ENCODE measurements at regions not wholly inside any gene's neighbourhood (a gene's known extent, or its start where the extent isn't known, plus 50 kb on each side); places are given as distances from the start of the nearest gene placed in this dataset.

GRCh38 chr5:68548959-68549676 is 333.6 kb downstream of the PIK3R1 start:
- Histone ChIP-seq H3K36me3 (ENCODE audit: control insufficient read depth, insufficient read depth, low read length) (no peaks in the 10 kb centered on the region), H3K27me3 (ENCODE audit: control insufficient read depth, insufficient read depth, low read length) (no peaks in the 10 kb centered on the region), H3K4me3 (ENCODE audit: low read depth, low read length) (no peak overlapping the region)
- CTCF ChIA-PET = no interaction called here
- POLR2A ChIA-PET = no interaction called here
- TF ChIP-seq CTCF (IDR thresholded peaks at IDR 0.05; ENCODE audit: insufficient read depth, low read depth, low read length) = no peak
- DNase-seq (ENCODE audit: low read depth) = no peak

GRCh38 chr5:68550015-68550414 is 334.5 kb downstream of the PIK3R1 start:
- DNase-seq (ENCODE audit: low read depth) = no peak
- Histone ChIP-seq H3K27me3 (ENCODE audit: control insufficient read depth, insufficient read depth, low read length) (no peaks in the 10 kb centered on the region), H3K4me3 (ENCODE audit: low read depth, low read length) (no peak overlapping the region), H3K36me3 (ENCODE audit: control insufficient read depth, insufficient read depth, low read length) (no peaks in the 10 kb centered on the region)
- ChIA-PET POLR2A (no interaction called here), CTCF (no interaction called here)
- no peak for TF ChIP-seq CTCF (IDR thresholded peaks at IDR 0.05; ENCODE audit: insufficient read depth, low read depth, low read length)

GRCh38 chr5:68551436-68551835 is 335.9 kb downstream of the PIK3R1 start:
- POLR2A ChIA-PET = no interaction called here
- no peak for TF ChIP-seq CTCF (IDR thresholded peaks at IDR 0.05; ENCODE audit: insufficient read depth, low read depth, low read length)
- CTCF ChIA-PET = no interaction called here
- Histone ChIP-seq H3K4me3 (ENCODE audit: low read depth, low read length) (no peak overlapping the region), H3K27me3 (ENCODE audit: control insufficient read depth, insufficient read depth, low read length) (no peaks in the 10 kb centered on the region), H3K36me3 (ENCODE audit: control insufficient read depth, insufficient read depth, low read length) (no peaks in the 10 kb centered on the region)
- DNase-seq (ENCODE audit: low read depth) = no peak

GRCh38 chr5:68554571-68555279 is 339.2 kb downstream of the PIK3R1 start:
- H3K4me3 ChIP-seq (ENCODE audit: low read depth, low read length) = no peak overlapping the region
- no peak for TF ChIP-seq CTCF (IDR thresholded peaks at IDR 0.05; ENCODE audit: insufficient read depth, low read depth, low read length)
- H3K36me3 ChIP-seq (ENCODE audit: control insufficient read depth, insufficient read depth, low read length) = no peaks in the 10 kb centered on the region
- DNase-seq (ENCODE audit: low read depth) = peak; percentile 49
- ChIA-PET POLR2A (no interaction called here), CTCF (interaction anchor here (1.3 kb wide), 1 partner anchor 26 kb away, joined by 4 read pairs; no protein-coding TSS in a partner anchor)
- no peaks in the 10 kb centered on the region for H3K27me3 ChIP-seq (ENCODE audit: control insufficient read depth, insufficient read depth, low read length)

GRCh38 chr5:68555907-68556681 is 340.5 kb downstream of the PIK3R1 start:
- TF ChIP-seq CTCF (IDR thresholded peaks at IDR 0.05; ENCODE audit: insufficient read depth, low read depth, low read length) = no peak
- ChIA-PET POLR2A (no interaction called here), CTCF (interaction anchor here (0.6 to 1.1 kb wide), 2 partner anchors 11 to 50 kb away, joined by 3 read pairs; no protein-coding TSS in a partner anchor)
- Histone ChIP-seq H3K4me3 (ENCODE audit: low read depth, low read length) (no peak overlapping the region), H3K36me3 (ENCODE audit: control insufficient read depth, insufficient read depth, low read length) (no peaks in the 10 kb centered on the region), H3K27me3 (ENCODE audit: control insufficient read depth, insufficient read depth, low read length) (no peaks in the 10 kb centered on the region)
- DNase-seq (ENCODE audit: low read depth) = no peak

All from BJ (cell line).